ENCODE measurements at regions not wholly inside any gene's neighbourhood (a gene's known extent, or its start where the extent isn't known, plus 50 kb on each side); places are given as distances from the start of the nearest gene placed in this dataset.

- DNase-seq (ENCODE audit: low read depth in 4 of 4, low spot score in 3 of 4): no peak
These were observed 149.7 kb downstream of the HAPSTR1 start for GRCh38 chr16:9241177-9241576.

GRCh38 chr16:9248162-9248561 is 156.7 kb downstream of the HAPSTR1 start:
- no peak for DNase-seq (ENCODE audit: low read depth in 4 of 4, low spot score in 3 of 4)

- DNase-seq (ENCODE audit: low read depth in 4 of 4, low spot score in 3 of 4): no peak
These were observed 158.1 kb downstream of the HAPSTR1 start for GRCh38 chr16:9249534-9249933.

GRCh38 chr16:9251026-9251425 is 159.6 kb downstream of the HAPSTR1 start:
- no peak for DNase-seq (ENCODE audit: low read depth in 4 of 4, low spot score in 3 of 4)

GRCh38 chr16:9254863-9255262 is 163.4 kb downstream of the HAPSTR1 start:
- DNase-seq (ENCODE audit: low read depth in 4 of 4, low spot score in 3 of 4): no peak

- no peak for DNase-seq (ENCODE audit: low read depth in 4 of 4, low spot score in 3 of 4)
These were observed 164.8 kb downstream of the HAPSTR1 start for GRCh38 chr16:9256196-9256595.

GRCh38 chr16:9257843-9258242 is 166.4 kb downstream of the HAPSTR1 start:
- DNase-seq (ENCODE audit: low read depth in 4 of 4, low spot score in 3 of 4): no peak

- peak; percentile 15 to 26 (median 24) for DNase-seq (ENCODE audit: low read depth in 4 of 4, low spot score in 3 of 4)
These were observed 167.1 kb downstream of the HAPSTR1 start for GRCh38 chr16:9258423-9259051.

GRCh38 chr16:9259914-9260608 is 168.6 kb downstream of the HAPSTR1 start:
- DNase-seq (ENCODE audit: low read depth in 4 of 4, low spot score in 3 of 4): no peak

GRCh38 chr16:9260666-9261065 is 169.2 kb downstream of the HAPSTR1 start:
- no peak for DNase-seq (ENCODE audit: low read depth in 4 of 4, low spot score in 3 of 4)

- no peak for DNase-seq (ENCODE audit: low read depth in 4 of 4, low spot score in 3 of 4)
These were observed 169.9 kb downstream of the HAPSTR1 start for GRCh38 chr16:9261376-9261775.

- no peak for DNase-seq (ENCODE audit: low read depth in 4 of 4, low spot score in 3 of 4)
These were observed 171.7 kb downstream of the HAPSTR1 start for GRCh38 chr16:9262941-9263715.

GRCh38 chr16:9264067-9264466 is 172.6 kb downstream of the HAPSTR1 start:
- no peak for DNase-seq (ENCODE audit: low read depth in 4 of 4, low spot score in 3 of 4)

GRCh38 chr16:9268446-9268845 is 177.0 kb downstream of the HAPSTR1 start:
- no peak for DNase-seq (ENCODE audit: low read depth in 4 of 4, low spot score in 3 of 4)

GRCh38 chr16:9270424-9270823 is 179.0 kb downstream of the HAPSTR1 start:
- DNase-seq (ENCODE audit: low read depth in 4 of 4, low spot score in 3 of 4): no peak

- DNase-seq (ENCODE audit: low read depth in 4 of 4, low spot score in 3 of 4): no peak
These were observed 179.5 kb downstream of the HAPSTR1 start for GRCh38 chr16:9270941-9271340.

- no peak for DNase-seq (ENCODE audit: low read depth in 4 of 4, low spot score in 3 of 4)
These were observed 180.4 kb downstream of the HAPSTR1 start for GRCh38 chr16:9271841-9272240.

GRCh38 chr16:9275377-9275776 is 183.9 kb downstream of the HAPSTR1 start:
- no peak for DNase-seq (ENCODE audit: low read depth in 4 of 4, low spot score in 3 of 4)

GRCh38 chr16:9275816-9276354 is 184.4 kb downstream of the HAPSTR1 start:
- DNase-seq (ENCODE audit: low read depth in 4 of 4, low spot score in 3 of 4): no peak

- no peak for DNase-seq (ENCODE audit: low read depth in 4 of 4, low spot score in 3 of 4)
These were observed 188.0 kb downstream of the HAPSTR1 start for GRCh38 chr16:9279291-9280068.

- DNase-seq (ENCODE audit: low read depth in 4 of 4, low spot score in 3 of 4): no peak
These were observed 188.6 kb downstream of the HAPSTR1 start for GRCh38 chr16:9280069-9280466.
